HEK293 (cell line): ENCODE measurements at regions not wholly inside any gene's neighbourhood (a gene's known extent, or its start where the extent isn't known, plus 50 kb on each side); places are given as distances from the start of the nearest gene placed in this dataset.

ENCODE experiments used
- CTCF ChIA-PET: fragments of 350-600 bp; formaldehyde crosslinking; extraction: SDS; loops from one replicate; lab custom pipeline; 2021; ENCODE audit warnings: antibody characterized with exemption; lab: Yijun Ruan, JAX
- POLR2A ChIA-PET: fragments of 300-600 bp; formaldehyde crosslinking; extraction: SDS; loops from one replicate; lab custom pipeline; 2020; ENCODE audit warnings: antibody characterized with exemption, inconsistent platforms; lab: Yijun Ruan, JAX
- H3K27ac ChIP-seq: fragments of 200-500 bp; sonication (Bioruptor generic); 2 replicates; pipeline ENCODE4 v1.5.1; 2014; ENCODE audit warnings: low read depth, low read length, control low read depth, inconsistent platforms; ENCODE audit errors: extremely low read depth
- H3K36me3 ChIP-seq, 2 experiments: fragments of 200-500 bp in 1 of 2; sonication (Bioruptor generic) in 1 of 2; 1 replicate in 1 of 2; 2 replicates in 1 of 2; pipeline ENCODE4 v1.5.1; 2014 to 2017; ENCODE audit warnings: inconsistent platforms in 2 of 2, low read length in 2 of 2; ENCODE audit not compliant: control insufficient read depth in 2 of 2, insufficient read depth in 1 of 2
- H3K4me1 ChIP-seq: fragments of 200-500 bp; sonication (Bioruptor generic); 2 replicates; pipeline ENCODE4 v1.5.1; 2014; ENCODE audit warnings: mild to moderate bottlenecking, low read length, inconsistent platforms; ENCODE audit not compliant: control insufficient read depth, insufficient read depth
- H3K4me3 ChIP-seq: 2 replicates; pipeline ENCODE4 v1.5.1; 2011; ENCODE audit warnings: low read depth, mild to moderate bottlenecking, control low read depth, low read length, moderate library complexity
- H3K9me3 ChIP-seq: fragments of 200-500 bp; sonication (Bioruptor generic); 2 replicates; pipeline ENCODE4 v1.5.1; 2014; ENCODE audit warnings: low read depth, low read length, inconsistent platforms; ENCODE audit not compliant: control insufficient read depth, insufficient read depth
- CTCF ChIP-seq: fragments of 450-650 bp; formaldehyde crosslinking; IDR thresholded peaks from 2 replicates; pipeline ENCODE4 v1.5.1; 2016; ENCODE audit warnings: missing biosample characterization, missing genetic modification characterization
- PATZ1 ChIP-seq: fragments of 450-650 bp; formaldehyde crosslinking; IDR thresholded peaks from 2 replicates; pipeline ENCODE4 v1.5.1; 2016; ENCODE audit warnings: missing biosample characterization, missing genetic modification characterization
- PRDM10 ChIP-seq: fragments of 450-650 bp; formaldehyde crosslinking; IDR thresholded peaks from 2 replicates; pipeline ENCODE4 v1.5.1; 2016; ENCODE audit warnings: missing biosample characterization, missing genetic modification characterization
- SP3 ChIP-seq: fragments of 450-650 bp; formaldehyde crosslinking; IDR thresholded peaks from 2 replicates; pipeline ENCODE4 v1.5.1; 2016; ENCODE audit warnings: missing biosample characterization, missing genetic modification characterization
- YY1 ChIP-seq: fragments of 450-650 bp; formaldehyde crosslinking; IDR thresholded peaks from 2 replicates; pipeline ENCODE4 v1.5.1; 2018; ENCODE audit warnings: missing biosample characterization, missing genetic modification characterization
- YY2 ChIP-seq: fragments of 450-650 bp; formaldehyde crosslinking; IDR thresholded peaks from 2 replicates; pipeline ENCODE4 v1.5.1; 2016; ENCODE audit warnings: missing biosample characterization, missing genetic modification characterization
- ZBTB48 ChIP-seq: fragments of 450-650 bp; formaldehyde crosslinking; IDR thresholded peaks from 2 replicates; pipeline ENCODE4 v1.5.1; 2016; ENCODE audit warnings: missing biosample characterization, missing genetic modification characterization
- ZFP3 ChIP-seq: fragments of 450-650 bp; formaldehyde crosslinking; IDR thresholded peaks from 2 replicates; pipeline ENCODE4 v1.5.1; 2016; ENCODE audit warnings: low read depth, missing biosample characterization, missing genetic modification characterization
- ZNF169 ChIP-seq: fragments of 450-650 bp; formaldehyde crosslinking; IDR thresholded peaks from 2 replicates; pipeline ENCODE4 v1.5.1; 2016; ENCODE audit warnings: missing biosample characterization, missing genetic modification characterization
- ZNF362 ChIP-seq: fragments of 450-650 bp; formaldehyde crosslinking; IDR thresholded peaks from 2 replicates; pipeline ENCODE4 v1.5.1; 2016; ENCODE audit warnings: missing biosample characterization, missing genetic modification characterization
- ZNF398 ChIP-seq: fragments of 450-650 bp; formaldehyde crosslinking; IDR thresholded peaks from 2 replicates; pipeline ENCODE4 v1.5.1; 2017; ENCODE audit warnings: missing biosample characterization, missing genetic modification characterization
- ZNF518A ChIP-seq: fragments of 450-650 bp; formaldehyde crosslinking; conservative IDR thresholded peaks from 2 replicates; pipeline ENCODE4 v1.5.1; 2016; ENCODE audit warnings: low read depth, missing biosample characterization, missing genetic modification characterization
- ZNF654 ChIP-seq: fragments of 450-650 bp; formaldehyde crosslinking; IDR thresholded peaks from 2 replicates; pipeline ENCODE4 v1.5.1; 2016; ENCODE audit warnings: low read depth, missing biosample characterization, missing genetic modification characterization
- ZNF660 ChIP-seq: fragments of 450-650 bp; IDR thresholded peaks from 2 replicates; pipeline ENCODE4 v1.5.1; 2018; ENCODE audit warnings: missing biosample characterization, mild to moderate bottlenecking, missing genetic modification characterization
- ZSCAN30 ChIP-seq: fragments of 450-650 bp; IDR thresholded peaks from 2 replicates; pipeline ENCODE4 v1.5.1; 2018; ENCODE audit warnings: missing biosample characterization, mild to moderate bottlenecking, missing genetic modification characterization, moderate library complexity
- ZSCAN5A ChIP-seq: fragments of 450-650 bp; formaldehyde crosslinking; IDR thresholded peaks from 2 replicates; pipeline ENCODE4 v1.5.1; 2016; ENCODE audit warnings: missing biosample characterization, missing genetic modification characterization
- ZXDB ChIP-seq: fragments of 450-650 bp; formaldehyde crosslinking; IDR thresholded peaks from 2 replicates; pipeline ENCODE4 v1.5.1; 2016; ENCODE audit warnings: missing biosample characterization, missing genetic modification characterization

- ChIA-PET CTCF (interaction anchor here (0.6 to 4.8 kb wide), 42 partner anchors 8 to 1815 kb away, joined by 3 to 85 read pairs (median 4); no protein-coding TSS in a partner anchor), POLR2A (interaction anchor here (0.9 to 1.4 kb wide), 3 partner anchors 130 to 137 kb away, joined by 3 to 6 read pairs (median 4); partner anchors contain the start of gene NIPBL)
- no peaks in the 10 kb centered on the region for H3K9me3 ChIP-seq
- no peak overlapping the region for H3K4me3 ChIP-seq
- H3K4me1 ChIP-seq, result peaks cover 12% of the 10 kb centered on the region
- TF ChIP-seq ZFP3 (no peak), SP3 (peak; percentile 12; the same call in 1 of the 2 replicates), PRDM10 (peak; percentile 45; the same call in 1 of the 2 replicates), PATZ1 (peak; percentile 35; the same call in 1 of the 2 replicates), ZBTB48 (tag by site-specific recombination) (peak; percentile 48; the same call in 1 of the 2 replicates), ZSCAN5A (no peak), ZNF169 (tag by site-specific recombination) (no peak), ZNF654 (tag by site-specific recombination) (peak; percentile 95), ZNF518A (tag by site-specific recombination) (peak; percentile 49), ZNF660 (tag by site-specific recombination) (0 out of 2 replicates have a peak, but pooled peaks have one; percentile 40), ZSCAN30 (tag by site-specific recombination) (peak; percentile 56; the same call in 1 of the 2 replicates), ZNF398 (tag by site-specific recombination) (no peak), CTCF (tag by site-specific recombination) (peak; percentile 75; the same call in 1 of the 2 replicates), YY1 (peak; percentile 77), ZNF362 (tag by site-specific recombination) (peak; percentile 64), ZXDB (tag by site-specific recombination) (0 out of 2 replicates have a peak, but pooled peaks have one; percentile 12), YY2 (tag by site-specific recombination) (peak; percentile 68; the same call in 1 of the 2 replicates)
- TF ChIP-seq, all 188 proteins: peak for 13
- H3K36me3 ChIP-seq, result no peaks in the 10 kb centered on the region
- H3K27ac ChIP-seq, result no peak overlapping the region
Observed at GRCh38 chr5:36739751-36740221, 133.4 kb downstream of the SLC1A3 start.
